Uterus (tissue), 2 donors: ENCODE measurements at regions not wholly inside any gene's neighbourhood (a gene's known extent, or its start where the extent isn't known, plus 50 kb on each side); places are given as distances from the start of the nearest gene placed in this dataset.

Experiments
- POLR2A ChIP-seq, 2 donors: fragments of 450-650 bp; IDR thresholded peaks; one replicate each; pipeline ENCODE4 v1.6.1; 2016; ENCODE audit warnings: antibody characterized with exemption in 2 of 2, mild to moderate bottlenecking in 1 of 2, moderate library complexity in 1 of 2
- TF ChIP-seq, protein P1 (sequence below), 4 experiments: fragments of 200-600 bp in 2 of 4; fragments of 450-650 bp in 2 of 4; sonication (generic) in 2 of 4; IDR thresholded peaks; one replicate each; pipeline ENCODE4 v1.5.1; 2016 to 2019; ENCODE audit warnings: antibody characterized with exemption in 4 of 4, mild to moderate bottlenecking in 2 of 4, moderate library complexity in 1 of 4

DNA sequence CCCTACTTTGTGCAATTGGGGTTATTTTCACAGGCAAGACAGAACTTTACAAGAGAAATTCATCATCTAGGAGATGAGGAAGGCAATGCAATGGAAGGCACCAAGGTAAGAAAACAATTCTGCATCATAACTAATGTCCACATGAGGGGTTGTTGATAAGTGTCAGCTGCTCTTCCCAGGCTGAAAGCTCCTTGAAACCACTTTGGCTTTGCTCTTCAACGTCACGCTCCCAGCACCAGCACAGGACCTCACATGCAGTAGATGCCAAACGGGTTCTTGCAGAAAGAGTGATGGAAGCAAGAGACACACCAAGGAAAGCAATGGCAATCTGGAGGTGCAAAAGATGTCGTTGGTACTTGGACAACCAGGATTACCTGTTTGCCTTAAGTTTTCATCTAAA is 485.5 kb downstream of the BCL11B start:
- TF ChIP-seq, protein P1, sequence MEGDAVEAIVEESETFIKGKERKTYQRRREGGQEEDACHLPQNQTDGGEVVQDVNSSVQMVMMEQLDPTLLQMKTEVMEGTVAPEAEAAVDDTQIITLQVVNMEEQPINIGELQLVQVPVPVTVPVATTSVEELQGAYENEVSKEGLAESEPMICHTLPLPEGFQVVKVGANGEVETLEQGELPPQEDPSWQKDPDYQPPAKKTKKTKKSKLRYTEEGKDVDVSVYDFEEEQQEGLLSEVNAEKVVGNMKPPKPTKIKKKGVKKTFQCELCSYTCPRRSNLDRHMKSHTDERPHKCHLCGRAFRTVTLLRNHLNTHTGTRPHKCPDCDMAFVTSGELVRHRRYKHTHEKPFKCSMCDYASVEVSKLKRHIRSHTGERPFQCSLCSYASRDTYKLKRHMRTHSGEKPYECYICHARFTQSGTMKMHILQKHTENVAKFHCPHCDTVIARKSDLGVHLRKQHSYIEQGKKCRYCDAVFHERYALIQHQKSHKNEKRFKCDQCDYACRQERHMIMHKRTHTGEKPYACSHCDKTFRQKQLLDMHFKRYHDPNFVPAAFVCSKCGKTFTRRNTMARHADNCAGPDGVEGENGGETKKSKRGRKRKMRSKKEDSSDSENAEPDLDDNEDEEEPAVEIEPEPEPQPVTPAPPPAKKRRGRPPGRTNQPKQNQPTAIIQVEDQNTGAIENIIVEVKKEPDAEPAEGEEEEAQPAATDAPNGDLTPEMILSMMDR (IDR thresholded peaks at IDR 0.05) = no peak
- TF ChIP-seq POLR2A (IDR thresholded peaks at IDR 0.05) = no peak
